ENCODE measurements at regions not wholly inside any gene's neighbourhood (a gene's known extent, or its start where the extent isn't known, plus 50 kb on each side); places are given as distances from the start of the nearest gene placed in this dataset.

GRCh38 chr4:83989835-83990234, 453.9 kb downstream of the GPAT3 start:
- TF ChIP-seq ZNF140 (CRISPR knock-in tag; IDR thresholded peaks at IDR 0.05), result no peak
- TF ChIP-seq ATF1 (CRISPR knock-in tag; IDR thresholded peaks at IDR 0.05), result no peak
- no peak for TF ChIP-seq ATF1 (tag; IDR thresholded peaks at IDR 0.05)
- no peak for TF ChIP-seq CXXC5 (CRISPR knock-in tag; IDR thresholded peaks at IDR 0.05)
- TF ChIP-seq HOXB6 (CRISPR knock-in tag; IDR thresholded peaks at IDR 0.05; ENCODE audit: borderline replicate concordance), result no peak
- TF ChIP-seq PATZ1 (CRISPR knock-in tag; IDR thresholded peaks at IDR 0.05; ENCODE audit: borderline replicate concordance), result no peak
- TF ChIP-seq EZH2 (IDR thresholded peaks at IDR 0.05; ENCODE audit: borderline replicate concordance, low read depth, low read length), result no peak
- no peak for TF ChIP-seq LEF1 (IDR thresholded peaks at IDR 0.05)
- TF ChIP-seq HLTF (IDR thresholded peaks at IDR 0.05), result no peak
- no peak for TF ChIP-seq FOXJ3 (CRISPR knock-in tag; IDR thresholded peaks at IDR 0.05)
- TF ChIP-seq ZNF197 (CRISPR knock-in tag; IDR thresholded peaks at IDR 0.05; ENCODE audit: low read depth), result no peak
- TF ChIP-seq, protein P1, sequence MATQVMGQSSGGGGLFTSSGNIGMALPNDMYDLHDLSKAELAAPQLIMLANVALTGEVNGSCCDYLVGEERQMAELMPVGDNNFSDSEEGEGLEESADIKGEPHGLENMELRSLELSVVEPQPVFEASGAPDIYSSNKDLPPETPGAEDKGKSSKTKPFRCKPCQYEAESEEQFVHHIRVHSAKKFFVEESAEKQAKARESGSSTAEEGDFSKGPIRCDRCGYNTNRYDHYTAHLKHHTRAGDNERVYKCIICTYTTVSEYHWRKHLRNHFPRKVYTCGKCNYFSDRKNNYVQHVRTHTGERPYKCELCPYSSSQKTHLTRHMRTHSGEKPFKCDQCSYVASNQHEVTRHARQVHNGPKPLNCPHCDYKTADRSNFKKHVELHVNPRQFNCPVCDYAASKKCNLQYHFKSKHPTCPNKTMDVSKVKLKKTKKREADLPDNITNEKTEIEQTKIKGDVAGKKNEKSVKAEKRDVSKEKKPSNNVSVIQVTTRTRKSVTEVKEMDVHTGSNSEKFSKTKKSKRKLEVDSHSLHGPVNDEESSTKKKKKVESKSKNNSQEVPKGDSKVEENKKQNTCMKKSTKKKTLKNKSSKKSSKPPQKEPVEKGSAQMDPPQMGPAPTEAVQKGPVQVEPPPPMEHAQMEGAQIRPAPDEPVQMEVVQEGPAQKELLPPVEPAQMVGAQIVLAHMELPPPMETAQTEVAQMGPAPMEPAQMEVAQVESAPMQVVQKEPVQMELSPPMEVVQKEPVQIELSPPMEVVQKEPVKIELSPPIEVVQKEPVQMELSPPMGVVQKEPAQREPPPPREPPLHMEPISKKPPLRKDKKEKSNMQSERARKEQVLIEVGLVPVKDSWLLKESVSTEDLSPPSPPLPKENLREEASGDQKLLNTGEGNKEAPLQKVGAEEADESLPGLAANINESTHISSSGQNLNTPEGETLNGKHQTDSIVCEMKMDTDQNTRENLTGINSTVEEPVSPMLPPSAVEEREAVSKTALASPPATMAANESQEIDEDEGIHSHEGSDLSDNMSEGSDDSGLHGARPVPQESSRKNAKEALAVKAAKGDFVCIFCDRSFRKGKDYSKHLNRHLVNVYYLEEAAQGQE (IDR thresholded peaks at IDR 0.05; ENCODE audit: borderline replicate concordance), result no peak
- TF ChIP-seq, protein P1 (CRISPR knock-in tag; IDR thresholded peaks at IDR 0.05; ENCODE audit: low read depth), result no peak
- no peak for TF ChIP-seq ZNF274 (IDR thresholded peaks at IDR 0.05; ENCODE audit: borderline replicate concordance, low read depth, low read length)
- TF ChIP-seq MAX (CRISPR knock-in tag; IDR thresholded peaks at IDR 0.05), result no peak

Data from K562 (cell line).